IMR-90 (cell line): ENCODE measurements at regions not wholly inside any gene's neighbourhood (a gene's known extent, or its start where the extent isn't known, plus 50 kb on each side); places are given as distances from the start of the nearest gene placed in this dataset.
"Not testable (repeated sequence)": the region's sequence is repeated elsewhere in the genome, so short reads cannot be mapped to it uniquely, and the experiment has no call there.

Experiments used
- ATAC-seq: fragments of 200-7000 bp; cut with Tn5 transposase; 2 replicates; pipeline ENCODE4 v1.9.1; 2020; ENCODE audit warnings: low read depth, mild to moderate bottlenecking, moderate library complexity
- BruUV-seq: library from RNA; stranded (reverse); fragments of 400-500 nt; replicated peaks from 2 replicates; lab custom pipeline; 2021; lab: Mats Ljungman, UMichigan
- CTCF ChIA-PET: fragments of 300-600 bp; formaldehyde crosslinking; extraction: SDS; loops from one replicate; lab custom pipeline; 2021; ENCODE audit warnings: antibody characterized with exemption; lab: Yijun Ruan, JAX
- POLR2A ChIA-PET: fragments of 300-600 bp; sonication (Branson Sonifier 250); formaldehyde crosslinking; loops from one replicate; lab custom pipeline; 2022; ENCODE audit warnings: antibody characterized with exemption; ENCODE audit not compliant: unreplicated experiment; lab: Charles Lee
- DNase-seq: peaks from one replicate; pipeline ENCODE4 v3.0.0; 2013
- H2AFZ ChIP-seq: replicated peaks from 2 replicates; pipeline ENCODE3; 2013; ENCODE audit warnings: low read length, mild to moderate bottlenecking; ENCODE audit not compliant: poor library complexity
- H2AK5ac ChIP-seq: 2 replicates; pipeline ENCODE4 v1.6.1; 2013; ENCODE audit warnings: low read depth, low read length, inconsistent platforms
- H2AK9ac ChIP-seq: replicated peaks from 2 replicates; pipeline ENCODE3; 2013; ENCODE audit warnings: mild to moderate bottlenecking, low read depth, low read length, moderate library complexity; ENCODE audit not compliant: poor library complexity
- H2BK120ac ChIP-seq: 2 replicates; pipeline ENCODE4 v1.6.1; 2013; ENCODE audit warnings: low read depth, low read length, inconsistent platforms
- H2BK15ac ChIP-seq: 3 replicates; pipeline ENCODE4 v1.6.1; 2013; ENCODE audit warnings: low read depth, low read length, inconsistent platforms
- H2BK20ac ChIP-seq: 2 replicates; pipeline ENCODE4 v1.6.1; 2013; ENCODE audit warnings: low read depth, mild to moderate bottlenecking, inconsistent platforms, low read length, moderate library complexity
- H2BK5ac ChIP-seq: 2 replicates; pipeline ENCODE4 v1.6.1; 2013; ENCODE audit warnings: mild to moderate bottlenecking, low read depth, low read length, inconsistent platforms; ENCODE audit not compliant: poor library complexity, severe bottlenecking
- H3K14ac ChIP-seq: replicated peaks from 2 replicates; pipeline ENCODE4 v1.6.1; 2013; ENCODE audit warnings: low read depth, low read length, inconsistent platforms
- H3K18ac ChIP-seq: 2 replicates; pipeline ENCODE4 v1.6.1; 2013; ENCODE audit warnings: low read depth, low read length, control low read depth
- H3K23ac ChIP-seq: 2 replicates; pipeline ENCODE4 v1.6.1; 2013; ENCODE audit warnings: low read depth, low read length, inconsistent platforms
- H3K27ac ChIP-seq: 2 replicates; pipeline ENCODE4 v1.5.1; 2013; ENCODE audit warnings: mild to moderate bottlenecking, control low read depth, low read length; ENCODE audit not compliant: insufficient read depth
- H3K27me3 ChIP-seq: 2 replicates; pipeline ENCODE4 v1.6.1; 2013; ENCODE audit warnings: low read length; ENCODE audit not compliant: control insufficient read depth, insufficient read depth
- H3K36me3 ChIP-seq: 2 replicates; pipeline ENCODE4 v1.6.1; 2013; ENCODE audit warnings: low read length, mixed read lengths; ENCODE audit not compliant: control insufficient read depth, insufficient read depth
- H3K4ac ChIP-seq: 2 replicates; pipeline ENCODE4 v1.6.1; 2013; ENCODE audit warnings: low read depth, low read length, inconsistent platforms
- H3K4me1 ChIP-seq: 2 replicates; pipeline ENCODE4 v1.6.1; 2013; ENCODE audit warnings: low read length, mixed read lengths; ENCODE audit not compliant: control insufficient read depth, insufficient read depth
- H3K4me2 ChIP-seq: 2 replicates; pipeline ENCODE4 v1.6.1; 2013; ENCODE audit warnings: low read depth, mild to moderate bottlenecking, control low read depth, low read length, moderate library complexity
- H3K4me3 ChIP-seq: 2 replicates; pipeline ENCODE4 v1.5.1; 2013; ENCODE audit warnings: low read depth, mild to moderate bottlenecking, control low read depth, low read length, moderate library complexity; ENCODE audit not compliant: insufficient read depth
- H3K56ac ChIP-seq: 2 replicates; pipeline ENCODE4 v1.6.1; 2013; ENCODE audit warnings: low read length, inconsistent platforms; ENCODE audit not compliant: insufficient read depth; ENCODE audit errors: extremely low read depth
- H3K79me1 ChIP-seq, 2 experiments: 2 replicates each; pipeline ENCODE4 v1.6.1; 2013; ENCODE audit warnings: low read length in 2 of 2, inconsistent platforms in 1 of 2, low read depth in 1 of 2
- H3K9ac ChIP-seq: 2 replicates; pipeline ENCODE4 v1.6.1; 2013; ENCODE audit warnings: low read depth, low read length, control low read depth
- H3K9me1 ChIP-seq: 2 replicates; pipeline ENCODE4 v1.6.1; 2013; ENCODE audit warnings: low read length, inconsistent platforms; ENCODE audit not compliant: insufficient read depth
- H3K9me3 ChIP-seq: 2 replicates; pipeline ENCODE4 v1.6.1; 2013; ENCODE audit warnings: low read length; ENCODE audit not compliant: control insufficient read depth, insufficient read depth
- H4K20me1 ChIP-seq: 2 replicates; pipeline ENCODE4 v1.6.1; 2013; ENCODE audit warnings: low read length, inconsistent platforms; ENCODE audit not compliant: insufficient read depth
- H4K5ac ChIP-seq: 2 replicates; pipeline ENCODE4 v1.6.1; 2013; ENCODE audit warnings: mild to moderate bottlenecking, low read depth, low read length, control low read depth
- H4K8ac ChIP-seq, 2 experiments: 2 replicates each; pipeline ENCODE4 v1.6.1; 2013; ENCODE audit warnings: low read depth in 2 of 2, low read length in 2 of 2, control low read depth in 1 of 2, inconsistent platforms in 1 of 2
- H4K91ac ChIP-seq: 2 replicates; pipeline ENCODE4 v1.6.1; 2013; ENCODE audit warnings: low read depth, low read length, inconsistent platforms; ENCODE audit not compliant: insufficient read depth
- WGBS, 2 experiments: methylation state at CpG; one replicate each; pipeline versions ENCODE4 v1.1.5 to v1.1.7; 2013; ENCODE audit warnings: missing lambda C conversion rate in 2 of 2; ENCODE audit not compliant: insufficient read length in 1 of 2; ENCODE audit errors: extremely low coverage in 2 of 2; 5-methylcytosine and 5-hydroxymethylcytosine counted together
- dilution Hi-C: fragments of 300-500 bp; cut with HindIII; formaldehyde crosslinking; loops from one replicate; pipeline ENCODE4 v1.14.3; 2018; ENCODE audit warnings: low sequenced_read_pairs; ENCODE audit not compliant: unreplicated experiment
- in situ Hi-C: fragments of 300-500 bp; cut with MboI; formaldehyde crosslinking; loops from 3 replicates; pipeline ENCODE4 v1.14.3; 2019; ENCODE audit warnings: low sequenced_read_pairs, inconsistent platforms, mixed read lengths
- intact Hi-C: fragments of 100-400 bp; cut with micrococcal nuclease; formaldehyde crosslinking; loops from 2 replicates; pipeline ENCODE4 v1.10.0; 2022

GRCh38 chr4:33953848-33954247 is 2290.5 kb downstream of the ARAP2 start:
- H4K20me1 ChIP-seq, H3K4ac ChIP-seq, H3K36me3 ChIP-seq, intact Hi-C loops, H4K8ac ChIP-seq, H3K27me3 ChIP-seq, H3K18ac ChIP-seq, H3K4me2 ChIP-seq, H4K5ac ChIP-seq, in situ Hi-C loops, POLR2A ChIA-PET, H3K14ac ChIP-seq, H3K27ac ChIP-seq, H2AK9ac ChIP-seq, CTCF ChIA-PET, BruUV-seq, H2AK5ac ChIP-seq, H3K4me3 ChIP-seq, dilution Hi-C loops, H2BK120ac ChIP-seq, H2BK15ac ChIP-seq, H3K9me3 ChIP-seq, H2AFZ ChIP-seq, H3K56ac ChIP-seq, H4K91ac ChIP-seq, H2BK5ac ChIP-seq, H3K4me1 ChIP-seq, H3K23ac ChIP-seq, H2BK20ac ChIP-seq, H3K9me1 ChIP-seq, H3K79me1 ChIP-seq, H3K9ac ChIP-seq, DNase-seq, ATAC-seq: not testable (repeated sequence)
- no CpG with 5 or more reads among the region's 4 CpGs for WGBS, 2 experiments
